ENCODE measurements at regions not wholly inside any gene's neighbourhood (a gene's known extent, or its start where the extent isn't known, plus 50 kb on each side); places are given as distances from the start of the nearest gene placed in this dataset.

DNA sequence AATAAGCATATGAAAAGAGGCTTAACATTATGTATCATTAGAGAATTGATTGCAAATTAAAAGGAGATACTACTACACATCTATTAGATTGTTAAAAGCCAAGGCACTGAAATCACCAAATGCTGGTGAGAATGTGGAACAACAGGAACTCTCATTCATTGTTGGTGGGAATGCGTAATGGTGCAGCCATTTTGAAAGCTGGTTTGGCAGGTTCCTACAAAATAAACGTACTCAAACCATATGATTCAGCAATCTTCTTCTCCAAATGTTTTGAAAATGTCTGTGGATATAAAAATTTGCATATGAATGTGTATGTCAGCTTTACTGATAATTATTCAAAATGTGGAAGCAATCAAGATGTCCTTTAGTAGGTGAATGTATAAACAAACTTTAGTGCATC lies 176.4 kb upstream of the PLET1 start:
- Histone ChIP-seq H3K36me3 (ENCODE audit: control insufficient read depth in 2 of 4, insufficient read depth in 4 of 4, low read length in 3 of 4) (no peaks in the 10 kb centered on the region), H2BK15ac (ENCODE audit: low read length) (no peak overlapping the region), H3K23ac (ENCODE audit: insufficient read length) (no peak overlapping the region), H4K8ac (ENCODE audit: extremely low read depth, insufficient read depth, low read length) (no peak overlapping the region), H3K79me2 (ENCODE audit: control insufficient read depth in 1 of 2, insufficient read depth in 2 of 2, low read length in 2 of 2) (no peaks in the 10 kb centered on the region), H3K79me1 (ENCODE audit: low read depth, low read length) (no peaks in the 10 kb centered on the region), H3K4me1 (replicated peaks in 1 of 4; ENCODE audit: control insufficient read depth in 3 of 4, insufficient read depth in 4 of 4, low read length in 3 of 4) (no peaks in the 10 kb centered on the region), H2BK20ac (ENCODE audit: low read length) (no peak overlapping the region), H3K9me3 (ENCODE audit: insufficient read depth in 2 of 2, low read depth in 1 of 2, low read length in 1 of 2) (no peaks in the 10 kb centered on the region; a peak in 2 of 4 replicates), H3K23me2 (ENCODE audit: low read depth, low read length) (no peaks in the 10 kb centered on the region), H3K56ac (replicated peaks; ENCODE audit: insufficient read length, low read depth, low read length) (no peak overlapping the region), H3K14ac (ENCODE audit: insufficient read length) (no peak overlapping the region), H3K18ac (ENCODE audit: extremely low read depth, low read length) (no peak overlapping the region), H4K5ac (ENCODE audit: insufficient read length, low read depth, low read length) (no peak overlapping the region), H2BK12ac (ENCODE audit: low read depth, low read length) (no peak overlapping the region), H3K9ac (replicated peaks in 1 of 4; ENCODE audit: extremely low read depth in 1 of 4, low read depth in 3 of 4, low read length in 3 of 4) (no peak overlapping the region), H3K27ac (ENCODE audit: low read depth, low read length) (no peak overlapping the region), H3K4me3 (ENCODE audit: extremely low read depth in 1 of 4, insufficient read depth in 2 of 4, low read depth in 3 of 4, low read length in 4 of 4) (no peak overlapping the region), H3K4me2 (ENCODE audit: insufficient read depth in 1 of 2, low read depth in 2 of 2, low read length in 2 of 2) (no peak overlapping the region), H4K20me1 (replicated peaks in 1 of 2; ENCODE audit: control insufficient read depth in 1 of 2, insufficient read depth in 2 of 2, low read length in 2 of 2) (no peaks in the 10 kb centered on the region), H3K4ac (replicated peaks; ENCODE audit: insufficient read length, low read depth, low read length) (no peak overlapping the region), H2BK5ac (ENCODE audit: low read depth, low read length) (no peak overlapping the region), H2BK120ac (replicated peaks; ENCODE audit: low read depth, low read length) (no peak overlapping the region), H2AFZ (ENCODE audit: low read length) (no peak overlapping the region), H3K27me3 (replicated peaks in 1 of 4; ENCODE audit: control insufficient read depth in 3 of 4, extremely low read depth in 1 of 4, insufficient read depth in 3 of 4, low read length in 3 of 4) (no peaks in the 10 kb centered on the region; a peak in 1 of 7 replicates), H4K91ac (replicated peaks; ENCODE audit: insufficient read length, low read length) (no peak overlapping the region), H2AK5ac (ENCODE audit: low read depth, low read length) (no peak overlapping the region)
- TF ChIP-seq YY1 (IDR thresholded peaks at IDR 0.05; ENCODE audit: low read depth, low read length) = peak; percentile 85
- TF ChIP-seq CTBP2 (IDR thresholded peaks at IDR 0.05; ENCODE audit: borderline replicate concordance, insufficient read depth, insufficient read length, low read length) = no peak
- TF ChIP-seq SP1 (IDR thresholded peaks at IDR 0.05; ENCODE audit: low read depth, low read length) = no peak
- TF ChIP-seq SAP30 (IDR thresholded peaks at IDR 0.05; ENCODE audit: insufficient read depth, insufficient replicate concordance, low read length) = no peak
- no peak for TF ChIP-seq RBBP5 (IDR thresholded peaks at IDR 0.05; ENCODE audit: borderline replicate concordance, low read depth, low read length)
- no peak for TF ChIP-seq GABPA (IDR thresholded peaks at IDR 0.05; ENCODE audit: borderline replicate concordance, insufficient read depth, low read length)
- no peak for TF ChIP-seq EZH2 (IDR thresholded peaks at IDR 0.05; ENCODE audit: low read depth, low read length, severe bottlenecking)
- TF ChIP-seq SIRT6 (IDR thresholded peaks at IDR 0.05; ENCODE audit: low read length) = no peak
- no peak for DNase-seq (ENCODE audit: low read depth in 1 of 2, low spot score in 2 of 2)
- 90% methylated on average over 2 of the region's 2 CpGs; no CpG with 5 or more reads in 1 of the 2 experiments for WGBS, 2 experiments (ENCODE audit: extremely low coverage in 1 of 2, insufficient coverage in 1 of 2, insufficient read length in 1 of 2, insufficient replicate concordance in 2 of 2, low coverage in 1 of 2, low lambda C conversion rate in 2 of 2, missing lambda C conversion rate in 1 of 2)
- ChIA-PET POLR2A (ENCODE audit: partially characterized antibody) (no interaction called here), CTCF (ENCODE audit: partially characterized antibody) (interaction anchor here (0.9 to 1.8 kb wide), 4 partner anchors 16 to 119 kb away, joined by 3 to 14 read pairs (median 4); no protein-coding TSS in a partner anchor)
- no peak for FAIRE-seq

Measured in H1 (cell line).